ENCODE measurements at regions not wholly inside any gene's neighbourhood (a gene's known extent, or its start where the extent isn't known, plus 50 kb on each side); places are given as distances from the start of the nearest gene placed in this dataset.
A peak's percentile ranks its signal among the peaks of the same experiment; 100 is the strongest.

DNA sequence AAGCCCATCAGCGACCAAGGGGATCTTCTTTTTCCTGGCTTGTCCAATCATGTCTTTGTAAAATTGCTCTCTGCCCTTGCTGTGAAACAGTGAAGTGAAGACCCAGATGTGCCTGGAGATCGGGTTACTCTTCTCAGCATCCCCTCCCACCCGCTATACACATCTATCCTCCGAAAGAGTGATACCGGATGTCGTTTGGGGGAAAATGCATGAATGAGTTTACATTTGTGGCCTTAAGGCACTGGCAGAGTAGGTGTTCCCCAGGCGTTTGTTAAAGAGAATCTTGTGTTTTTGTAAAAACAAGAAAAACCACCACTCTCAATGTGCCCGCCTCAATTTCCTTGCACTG, 528.3 kb downstream of the CMPK2 start:
- H3K27me3 ChIP-seq (ENCODE audit: control insufficient read depth, insufficient read depth, low read length): no peaks in the 10 kb centered on the region
- no peaks in the 10 kb centered on the region for H3K36me3 ChIP-seq (replicated peaks; ENCODE audit: control insufficient read depth, insufficient read depth, low read length)
- DNase-seq: no peak
- no peak overlapping the region for H3K4me3 ChIP-seq (ENCODE audit: insufficient read depth, low read depth, low read length)

GRCh38 chr2:6341588-6342129, 524.0 kb downstream of the CMPK2 start:
- Histone ChIP-seq H3K4me3 (ENCODE audit: insufficient read depth, low read depth, low read length) (no peak overlapping the region), H3K27me3 (ENCODE audit: control insufficient read depth, insufficient read depth, low read length) (no peaks in the 10 kb centered on the region), H3K36me3 (replicated peaks; ENCODE audit: control insufficient read depth, insufficient read depth, low read length) (no peaks in the 10 kb centered on the region)
- DNase-seq: no peak

DNA sequence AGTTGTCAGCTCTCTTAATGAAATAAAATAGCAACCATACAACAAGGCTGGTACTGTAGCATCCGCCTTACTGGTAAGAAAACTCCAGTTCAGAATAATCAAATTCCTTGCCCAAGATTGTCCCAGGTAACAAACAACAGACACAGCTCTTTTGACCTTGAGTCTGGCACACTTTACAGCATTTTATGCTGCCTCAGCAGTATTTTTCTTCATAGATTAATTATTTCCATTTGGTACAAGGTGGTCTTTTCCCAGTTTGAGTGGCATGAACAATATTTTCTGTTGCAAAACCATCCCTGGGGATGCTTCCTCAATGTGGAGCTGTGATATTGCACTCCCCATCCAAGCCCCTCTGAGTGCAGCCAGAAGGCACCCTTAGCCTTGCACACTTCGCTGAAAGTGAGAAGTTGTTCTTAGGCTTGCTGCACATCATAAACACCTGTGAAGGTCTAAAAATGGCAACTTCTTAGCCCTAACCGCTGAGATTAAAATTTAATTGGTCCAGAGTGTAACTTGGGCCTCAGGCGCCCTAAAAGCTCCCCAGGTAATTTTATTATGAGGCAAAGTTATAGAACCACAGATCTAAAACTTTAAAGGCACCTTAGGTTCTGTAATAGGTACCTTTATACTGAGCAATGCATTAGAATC, 523.3 kb downstream of the CMPK2 start:
- no peaks in the 10 kb centered on the region for H3K36me3 ChIP-seq (replicated peaks; ENCODE audit: control insufficient read depth, insufficient read depth, low read length)

GRCh38 chr2:6343076-6343475, 522.6 kb downstream of the CMPK2 start:
- no peak for DNase-seq
- Histone ChIP-seq H3K4me3 (ENCODE audit: insufficient read depth, low read depth, low read length) (no peak overlapping the region), H3K36me3 (replicated peaks; ENCODE audit: control insufficient read depth, insufficient read depth, low read length) (no peaks in the 10 kb centered on the region), H3K27me3 (ENCODE audit: control insufficient read depth, insufficient read depth, low read length) (no peaks in the 10 kb centered on the region)

More for the DNA sequence above, 523.3 kb downstream of the CMPK2 start:
- Histone ChIP-seq H3K27me3 (ENCODE audit: control insufficient read depth, insufficient read depth, low read length) (no peaks in the 10 kb centered on the region), H3K4me3 (ENCODE audit: insufficient read depth, low read depth, low read length) (no peak overlapping the region)
- DNase-seq: no peak

GRCh38 chr2:6352247-6352646, 513.5 kb downstream of the CMPK2 start:
- H3K27me3 ChIP-seq (ENCODE audit: control insufficient read depth, insufficient read depth, low read length): no peaks in the 10 kb centered on the region
- no peak overlapping the region for H3K4me3 ChIP-seq (ENCODE audit: insufficient read depth, low read depth, low read length)
- no peaks in the 10 kb centered on the region for H3K36me3 ChIP-seq (replicated peaks; ENCODE audit: control insufficient read depth, insufficient read depth, low read length)
- DNase-seq: no peak

DNA sequence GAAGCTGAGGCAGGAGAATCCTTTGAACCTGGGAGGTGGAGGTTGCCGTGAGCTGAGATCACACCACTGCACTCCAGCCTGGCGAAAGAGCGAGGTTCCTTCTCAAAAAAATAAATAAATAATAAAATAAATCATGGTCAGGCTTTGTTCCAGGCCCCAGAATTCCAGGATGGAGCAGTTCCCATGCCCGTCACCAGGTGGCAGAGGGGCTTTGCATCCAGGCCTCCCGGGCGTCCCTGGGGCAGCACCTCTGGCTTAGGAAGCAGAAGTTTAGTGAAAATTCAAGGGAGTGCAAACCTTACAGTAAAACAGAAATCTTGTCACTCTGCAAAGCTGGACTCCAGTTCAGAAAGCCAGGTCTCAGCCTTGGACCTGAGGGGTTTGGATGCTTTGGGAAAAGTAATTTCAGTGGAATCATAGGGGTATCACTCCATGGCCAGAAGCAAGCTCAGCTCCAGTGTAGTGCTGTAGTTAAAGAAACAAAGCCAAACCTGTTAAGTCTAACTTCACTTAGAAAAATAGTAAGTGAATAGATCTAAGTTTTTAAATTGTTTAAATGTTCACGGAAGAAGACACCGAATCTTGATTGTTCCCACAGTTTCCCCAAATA, 512.7 kb downstream of the CMPK2 start:
- H3K36me3 ChIP-seq (replicated peaks; ENCODE audit: control insufficient read depth, insufficient read depth, low read length): no peaks in the 10 kb centered on the region
- no peak overlapping the region for H3K4me3 ChIP-seq (ENCODE audit: insufficient read depth, low read depth, low read length)
- H3K27me3 ChIP-seq (ENCODE audit: control insufficient read depth, insufficient read depth, low read length): no peaks in the 10 kb centered on the region
- peak; percentile 75 for DNase-seq

GRCh38 chr2:6353669-6354068, 512.0 kb downstream of the CMPK2 start:
- DNase-seq: no peak
- Histone ChIP-seq H3K4me3 (ENCODE audit: insufficient read depth, low read depth, low read length) (no peak overlapping the region), H3K36me3 (replicated peaks; ENCODE audit: control insufficient read depth, insufficient read depth, low read length) (no peaks in the 10 kb centered on the region), H3K27me3 (ENCODE audit: control insufficient read depth, insufficient read depth, low read length) (no peaks in the 10 kb centered on the region)

DNA sequence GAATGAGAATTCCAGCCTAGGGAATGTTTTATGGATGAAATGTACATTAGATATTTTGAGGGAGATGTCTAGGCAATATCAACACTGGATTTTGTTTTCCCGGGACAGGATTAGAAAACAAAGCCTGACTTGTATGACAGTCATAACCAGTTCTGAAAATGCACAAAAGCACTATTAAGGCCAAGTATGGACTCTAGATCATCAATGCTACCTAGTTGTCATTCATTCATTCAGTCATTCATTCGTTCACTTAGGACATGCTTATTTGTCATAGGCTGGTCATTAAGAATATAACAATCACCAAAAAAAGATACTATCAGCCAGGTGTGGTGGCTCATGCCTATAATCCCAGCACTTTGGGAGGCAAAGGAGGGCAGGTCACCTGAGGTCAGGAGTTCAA, 511.2 kb downstream of the CMPK2 start:
- Histone ChIP-seq H3K4me3 (ENCODE audit: insufficient read depth, low read depth, low read length) (no peak overlapping the region), H3K27me3 (ENCODE audit: control insufficient read depth, insufficient read depth, low read length) (no peaks in the 10 kb centered on the region), H3K36me3 (replicated peaks; ENCODE audit: control insufficient read depth, insufficient read depth, low read length) (no peaks in the 10 kb centered on the region)
- DNase-seq: no peak

DNA sequence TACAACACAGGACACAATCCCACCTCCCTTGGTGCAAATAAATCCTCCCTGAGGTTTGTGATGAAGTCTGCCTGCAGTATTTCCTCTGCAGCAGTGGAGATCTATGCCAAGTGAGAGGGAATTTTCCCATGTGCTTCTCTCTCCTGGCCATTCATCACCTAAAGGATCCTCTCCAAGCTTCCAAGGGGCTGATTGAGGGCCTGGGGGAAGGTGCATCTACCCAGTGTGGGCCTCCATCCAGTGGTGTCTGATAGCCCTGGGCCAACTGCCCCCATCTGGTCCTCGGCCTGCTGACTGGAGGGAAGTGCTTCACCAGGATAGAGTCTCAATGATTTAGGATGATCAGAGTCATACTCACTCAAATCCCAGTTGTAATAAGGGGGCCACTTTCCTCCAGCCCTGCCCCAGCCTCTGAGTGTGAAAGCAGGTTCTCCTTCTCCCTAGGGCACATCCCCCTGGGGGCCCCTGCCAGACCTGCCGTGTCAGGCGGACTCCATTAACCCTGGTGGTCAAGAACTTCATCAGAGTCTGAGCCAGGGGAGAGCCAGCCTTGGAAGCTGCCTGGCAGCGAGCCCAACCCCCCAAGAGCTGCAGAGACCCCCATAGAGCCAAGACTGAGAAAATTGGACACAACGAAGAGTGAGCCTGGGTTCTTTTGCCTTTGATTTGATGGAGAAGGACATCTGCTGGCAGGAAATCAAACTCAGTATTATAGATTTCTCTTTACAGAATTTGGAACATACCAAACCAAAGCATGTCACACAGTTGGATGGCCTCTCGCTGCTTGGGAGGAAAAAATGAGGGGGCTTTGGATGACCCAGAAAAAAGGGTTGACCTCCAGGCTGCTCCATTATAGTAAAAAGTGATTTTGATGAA, 509.6 kb downstream of the CMPK2 start:
- Histone ChIP-seq H3K4me3 (ENCODE audit: insufficient read depth, low read depth, low read length) (no peak overlapping the region), H3K27me3 (ENCODE audit: control insufficient read depth, insufficient read depth, low read length) (no peaks in the 10 kb centered on the region), H3K36me3 (replicated peaks; ENCODE audit: control insufficient read depth, insufficient read depth, low read length) (no peaks in the 10 kb centered on the region)
- DNase-seq: no peak

- DNase-seq: no peak
- Histone ChIP-seq H3K27me3 (ENCODE audit: control insufficient read depth, insufficient read depth, low read length) (no peaks in the 10 kb centered on the region), H3K4me3 (ENCODE audit: insufficient read depth, low read depth, low read length) (no peak overlapping the region), H3K36me3 (replicated peaks; ENCODE audit: control insufficient read depth, insufficient read depth, low read length) (no peaks in the 10 kb centered on the region)
Measured at GRCh38 chr2:6358546-6358945, 507.2 kb downstream of the CMPK2 start.

DNA sequence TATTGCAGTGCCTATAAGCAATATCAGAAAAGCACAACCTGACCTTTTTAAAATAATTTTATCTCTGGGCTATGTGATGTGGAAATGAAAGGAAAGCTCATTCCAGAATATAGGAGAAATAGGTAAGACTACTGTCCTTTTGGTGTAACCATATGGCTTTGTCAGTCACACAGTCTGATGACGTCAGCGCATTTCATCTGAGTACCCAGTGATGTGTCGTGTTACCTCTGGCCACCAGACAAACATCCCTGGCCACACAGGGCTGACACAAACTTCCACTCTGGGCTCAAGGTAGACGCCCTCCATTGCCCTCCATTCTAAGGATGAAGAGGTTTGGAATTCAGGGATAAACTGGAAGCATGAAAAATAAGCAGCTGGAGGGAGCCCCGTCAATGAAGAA, 506.7 kb downstream of the CMPK2 start:
- DNase-seq: no peak
- Histone ChIP-seq H3K4me3 (ENCODE audit: insufficient read depth, low read depth, low read length) (no peak overlapping the region), H3K36me3 (replicated peaks; ENCODE audit: control insufficient read depth, insufficient read depth, low read length) (no peaks in the 10 kb centered on the region), H3K27me3 (ENCODE audit: control insufficient read depth, insufficient read depth, low read length) (no peaks in the 10 kb centered on the region)

GRCh38 chr2:6359964-6360363, 505.7 kb downstream of the CMPK2 start:
- no peak overlapping the region for H3K4me3 ChIP-seq (ENCODE audit: insufficient read depth, low read depth, low read length)
- no peak for DNase-seq
- no peaks in the 10 kb centered on the region for H3K27me3 ChIP-seq (ENCODE audit: control insufficient read depth, insufficient read depth, low read length)
- H3K36me3 ChIP-seq (replicated peaks; ENCODE audit: control insufficient read depth, insufficient read depth, low read length): no peaks in the 10 kb centered on the region

DNA sequence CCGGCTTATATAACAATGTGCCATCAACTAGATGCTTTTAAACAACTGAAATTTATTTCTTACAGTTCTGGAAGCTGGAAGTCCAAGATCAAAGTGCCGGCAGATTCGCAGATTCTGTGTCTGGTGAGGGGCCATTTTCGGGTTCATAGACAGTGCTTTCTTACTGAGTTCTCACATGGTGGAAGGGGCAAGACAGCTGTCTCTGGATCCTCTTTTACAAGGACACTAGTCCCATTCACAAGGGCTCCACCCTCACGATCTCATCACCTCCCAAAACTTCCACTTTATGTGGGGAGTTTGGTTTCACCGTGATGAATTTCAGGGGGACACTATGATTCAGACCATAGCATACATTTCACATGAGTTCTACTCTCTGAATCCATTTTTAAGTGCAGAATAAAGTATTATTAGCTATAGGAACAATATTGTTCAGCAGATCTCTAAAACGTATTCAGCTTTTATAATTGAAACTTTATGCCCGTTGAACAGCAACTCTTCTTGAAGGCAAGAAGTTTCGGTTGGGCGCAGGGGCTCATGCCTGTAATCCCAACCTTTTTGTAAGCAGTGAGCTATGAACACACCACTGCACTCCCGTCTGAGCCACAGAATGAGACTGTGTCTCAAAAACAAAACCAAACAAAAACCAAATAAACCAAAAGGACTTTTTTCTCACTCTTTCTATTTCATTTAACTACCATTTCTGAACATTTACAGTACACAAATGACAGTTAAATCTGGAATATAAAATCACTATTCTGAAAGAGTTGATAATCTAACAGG, 502.8 kb downstream of the CMPK2 start:
- Histone ChIP-seq H3K36me3 (replicated peaks; ENCODE audit: control insufficient read depth, insufficient read depth, low read length) (no peaks in the 10 kb centered on the region), H3K4me3 (ENCODE audit: insufficient read depth, low read depth, low read length) (no peak overlapping the region), H3K27me3 (ENCODE audit: control insufficient read depth, insufficient read depth, low read length) (no peaks in the 10 kb centered on the region)
- DNase-seq: no peak

DNA sequence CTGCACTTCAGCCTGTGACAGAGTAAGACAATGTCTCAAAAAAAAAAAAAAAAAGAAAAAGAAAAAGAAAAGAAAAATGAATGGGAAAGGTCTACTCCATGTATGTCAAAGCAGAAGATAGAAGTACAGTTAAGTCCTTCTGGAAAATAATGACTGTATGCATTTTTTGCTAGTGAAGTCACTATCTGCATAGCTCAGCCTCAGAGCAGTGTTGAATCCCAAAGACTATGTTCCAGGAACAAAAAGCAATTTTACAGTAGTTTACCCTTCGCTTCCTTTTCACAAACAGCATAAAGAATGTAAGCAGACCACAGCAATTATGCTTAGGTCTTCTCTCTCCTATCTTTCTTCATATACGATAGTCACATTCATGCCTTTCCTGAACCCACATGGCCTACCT, 497.4 kb downstream of the CMPK2 start:
- no peaks in the 10 kb centered on the region for H3K36me3 ChIP-seq (replicated peaks; ENCODE audit: control insufficient read depth, insufficient read depth, low read length)
- no peak overlapping the region for H3K4me3 ChIP-seq (ENCODE audit: insufficient read depth, low read depth, low read length)
- DNase-seq: no peak
- H3K27me3 ChIP-seq (ENCODE audit: control insufficient read depth, insufficient read depth, low read length): no peaks in the 10 kb centered on the region
